Nephron (organoid): ENCODE measurements at regions not wholly inside any gene's neighbourhood (a gene's known extent, or its start where the extent isn't known, plus 50 kb on each side); places are given as distances from the start of the nearest gene placed in this dataset.

Experiments used
- H3K27ac Mint-ChIP-seq, 3 experiments: 2 replicates each; pipeline ENCODE4 v1.8.0; 2020; ENCODE audit warnings: mixed read lengths in 3 of 3, mild to moderate bottlenecking in 2 of 3, moderate library complexity in 1 of 3
- H3K27me3 Mint-ChIP-seq: 2 replicates; pipeline ENCODE4 v1.8.0; 2021; ENCODE audit warnings: low read depth, mild to moderate bottlenecking, moderate library complexity, mixed read lengths
- H3K36me3 Mint-ChIP-seq: 2 replicates; pipeline ENCODE4 v1.8.0; 2020; ENCODE audit warnings: low read depth, mixed read lengths
- H3K4me1 Mint-ChIP-seq: 2 replicates; pipeline ENCODE4 v1.8.0; 2020; ENCODE audit warnings: mixed read lengths
- H3K4me3 Mint-ChIP-seq, 3 experiments: 2 replicates each; pipeline ENCODE4 v1.8.0; 2020; ENCODE audit warnings: mild to moderate bottlenecking in 3 of 3, mixed read lengths in 3 of 3, moderate library complexity in 2 of 3
- H3K9me3 Mint-ChIP-seq: 2 replicates; pipeline ENCODE4 v1.8.0; 2020; ENCODE audit warnings: mixed read lengths
- CTCF ChIP-seq, 3 experiments: fragments of 200-600 bp; sonication (generic); IDR thresholded peaks; one replicate each; pipeline ENCODE4 v1.5.0; 2021; ENCODE audit warnings: antibody characterized with exemption in 3 of 3; ENCODE audit not compliant: unreplicated experiment in 3 of 3

GRCh38 chr2:234271338-234271737 lies 220.8 kb downstream of the SPP2 start:
- Mint-ChIP-seq H3K9me3 (no peaks in the 10 kb centered on the region), H3K4me1 (no peaks in the 10 kb centered on the region)
- TF ChIP-seq CTCF (IDR thresholded peaks at IDR 0.05; ENCODE audit: unreplicated experiment in 3 of 3): no peak

GRCh38 chr2:234269769-234270204 lies 219.3 kb downstream of the SPP2 start:
- H3K27me3 Mint-ChIP-seq: no peaks in the 10 kb centered on the region
- no peaks in the 10 kb centered on the region for H3K36me3 Mint-ChIP-seq
- no peak overlapping the region for H3K4me3 Mint-ChIP-seq
- H3K9me3 Mint-ChIP-seq: no peaks in the 10 kb centered on the region
- H3K4me1 Mint-ChIP-seq: no peaks in the 10 kb centered on the region
- TF ChIP-seq CTCF (IDR thresholded peaks at IDR 0.05; ENCODE audit: unreplicated experiment in 3 of 3): no peak
- no peak overlapping the region for H3K27ac Mint-ChIP-seq

More at GRCh38 chr2:234271338-234271737, 220.8 kb downstream of the SPP2 start:
- Mint-ChIP-seq H3K27ac (no peak overlapping the region), H3K36me3 (no peaks in the 10 kb centered on the region), H3K27me3 (no peaks in the 10 kb centered on the region), H3K4me3 (no peak overlapping the region)

- Mint-ChIP-seq H3K4me1 (no peaks in the 10 kb centered on the region), H3K27ac (no peak overlapping the region), H3K4me3 (no peak overlapping the region), H3K27me3 (no peaks in the 10 kb centered on the region), H3K9me3 (no peaks in the 10 kb centered on the region), H3K36me3 (no peaks in the 10 kb centered on the region)
- TF ChIP-seq CTCF (IDR thresholded peaks at IDR 0.05; ENCODE audit: unreplicated experiment in 3 of 3): no peak
Measured at GRCh38 chr2:234267534-234267933, 217.0 kb downstream of the SPP2 start.

- Mint-ChIP-seq H3K4me1 (no peaks in the 10 kb centered on the region), H3K36me3 (no peaks in the 10 kb centered on the region), H3K9me3 (no peaks in the 10 kb centered on the region), H3K4me3 (no peak overlapping the region), H3K27ac (no peak overlapping the region), H3K27me3 (no peaks in the 10 kb centered on the region)
- no peak for TF ChIP-seq CTCF (IDR thresholded peaks at IDR 0.05; ENCODE audit: unreplicated experiment in 3 of 3)
Measured at GRCh38 chr2:234266952-234267351, 216.4 kb downstream of the SPP2 start.

- H3K4me1 Mint-ChIP-seq: no peaks in the 10 kb centered on the region
- no peak for TF ChIP-seq CTCF (IDR thresholded peaks at IDR 0.05; ENCODE audit: unreplicated experiment in 3 of 3)
- H3K27ac Mint-ChIP-seq: no peak overlapping the region
- H3K9me3 Mint-ChIP-seq: no peaks in the 10 kb centered on the region
- no peaks in the 10 kb centered on the region for H3K36me3 Mint-ChIP-seq
- no peak overlapping the region for H3K4me3 Mint-ChIP-seq
- H3K27me3 Mint-ChIP-seq: no peaks in the 10 kb centered on the region
Measured at GRCh38 chr2:234265206-234265605, 214.7 kb downstream of the SPP2 start.

GRCh38 chr2:234261736-234262135 lies 211.2 kb downstream of the SPP2 start:
- no peak overlapping the region for H3K27ac Mint-ChIP-seq
- H3K4me1 Mint-ChIP-seq: peaks cover 9% of the 10 kb centered on the region
- no peak for TF ChIP-seq CTCF (IDR thresholded peaks at IDR 0.05; ENCODE audit: unreplicated experiment in 3 of 3)
- no peak overlapping the region for H3K4me3 Mint-ChIP-seq
- H3K9me3 Mint-ChIP-seq: no peaks in the 10 kb centered on the region
- H3K27me3 Mint-ChIP-seq: no peaks in the 10 kb centered on the region
- H3K36me3 Mint-ChIP-seq: no peaks in the 10 kb centered on the region
